Kidney capillary endothelial cell (primary cell): ENCODE measurements at regions not wholly inside any gene's neighbourhood (a gene's known extent, or its start where the extent isn't known, plus 50 kb on each side); places are given as distances from the start of the nearest gene placed in this dataset.

Experiments
- DNase-seq: peaks from one replicate; pipeline ENCODE4 v3.0.0-alpha.2; 2018; ENCODE audit warnings: low spot score

GRCh38 chr10:44176311-44176710, 208.6 kb downstream of the CXCL12 start:
- DNase-seq: no peak

- DNase-seq: no peak
These were observed 211.3 kb downstream of the CXCL12 start for GRCh38 chr10:44173608-44173894.

- DNase-seq: no peak
These were observed 211.9 kb downstream of the CXCL12 start for GRCh38 chr10:44172883-44173607.

GRCh38 chr10:44171765-44172164, 213.1 kb downstream of the CXCL12 start:
- DNase-seq: no peak

- no peak for DNase-seq
These were observed 216.4 kb downstream of the CXCL12 start for GRCh38 chr10:44168478-44168877.

- no peak for DNase-seq
These were observed 217.1 kb downstream of the CXCL12 start for GRCh38 chr10:44167752-44168151.

GRCh38 chr10:44166441-44166840, 218.5 kb downstream of the CXCL12 start:
- no peak for DNase-seq

- DNase-seq: no peak
These were observed 220.5 kb downstream of the CXCL12 start for GRCh38 chr10:44164251-44164956.

GRCh38 chr10:44161184-44161583, 223.7 kb downstream of the CXCL12 start:
- DNase-seq: no peak

- no peak for DNase-seq
These were observed 227.3 kb downstream of the CXCL12 start for GRCh38 chr10:44157574-44157973.

- no peak for DNase-seq
These were observed 229.9 kb downstream of the CXCL12 start for GRCh38 chr10:44154956-44155355.

- no peak for DNase-seq
These were observed 230.8 kb downstream of the CXCL12 start for GRCh38 chr10:44153918-44154670.

- DNase-seq: no peak
These were observed 241.3 kb downstream of the CXCL12 start for GRCh38 chr10:44143556-44143955.

GRCh38 chr10:44132361-44133289, 252.3 kb downstream of the CXCL12 start:
- no peak for DNase-seq

- DNase-seq: no peak
These were observed 258.6 kb downstream of the CXCL12 start for GRCh38 chr10:44126291-44126717.

GRCh38 chr10:44125879-44126278, 259.0 kb downstream of the CXCL12 start:
- no peak for DNase-seq

- no peak for DNase-seq
These were observed 266.4 kb downstream of the CXCL12 start for GRCh38 chr10:44118500-44118899.

GRCh38 chr10:44116474-44116873, 268.4 kb downstream of the CXCL12 start:
- DNase-seq: no peak

GRCh38 chr10:44115516-44115915, 269.4 kb downstream of the CXCL12 start:
- no peak for DNase-seq

GRCh38 chr10:44114441-44114840, 270.5 kb downstream of the CXCL12 start:
- no peak for DNase-seq

GRCh38 chr10:44112280-44112679, 272.6 kb downstream of the CXCL12 start:
- DNase-seq: peak; percentile 10

- no peak for DNase-seq
These were observed 279.2 kb downstream of the CXCL12 start for GRCh38 chr10:44105696-44106095.
